HT-29 (cell line): ENCODE measurements at regions not wholly inside any gene's neighbourhood (a gene's known extent, or its start where the extent isn't known, plus 50 kb on each side); places are given as distances from the start of the nearest gene placed in this dataset.
"Not testable (repeated sequence)": the region's sequence is repeated elsewhere in the genome, so short reads cannot be mapped to it uniquely, and the experiment has no call there.

Experiments used
- DNase-seq: peaks from one replicate; pipeline ENCODE4 v3.0.0-alpha.2; 2015; ENCODE audit warnings: low spot score

- DNase-seq: no peak
Observed at GRCh38 chr11:90589735-90590134, 366.9 kb upstream of the CHORDC1 start.

GRCh38 chr11:90587896-90588295, 365.0 kb upstream of the CHORDC1 start:
- DNase-seq: no peak

- no peak for DNase-seq
Observed at GRCh38 chr11:90585491-90585890, 362.6 kb upstream of the CHORDC1 start.

- not testable (repeated sequence) for DNase-seq
Observed at GRCh38 chr11:90582999-90583398, 360.1 kb upstream of the CHORDC1 start.

- DNase-seq: no peak
Observed at GRCh38 chr11:90564531-90564930, 341.7 kb upstream of the CHORDC1 start.

- no peak for DNase-seq
Observed at GRCh38 chr11:90558328-90558865, 335.5 kb upstream of the CHORDC1 start.

GRCh38 chr11:90556606-90557005, 333.8 kb upstream of the CHORDC1 start:
- DNase-seq: no peak

GRCh38 chr11:90556026-90556425, 333.2 kb upstream of the CHORDC1 start:
- DNase-seq: no peak

- no peak for DNase-seq
Observed at GRCh38 chr11:90555477-90555876, 332.6 kb upstream of the CHORDC1 start.

- no peak for DNase-seq
Observed at GRCh38 chr11:90542092-90542491, 319.2 kb upstream of the CHORDC1 start.

- no peak for DNase-seq
Observed at GRCh38 chr11:90536301-90536700, 313.5 kb upstream of the CHORDC1 start.

- DNase-seq: no peak
Observed at GRCh38 chr11:90532125-90532524, 309.3 kb upstream of the CHORDC1 start.

- no peak for DNase-seq
Observed at GRCh38 chr11:90531001-90531400, 308.2 kb upstream of the CHORDC1 start.

- DNase-seq: no peak
Observed at GRCh38 chr11:90525962-90526361, 303.1 kb upstream of the CHORDC1 start.

- no peak for DNase-seq
Observed at GRCh38 chr11:90512846-90513245, 290.0 kb upstream of the CHORDC1 start.

GRCh38 chr11:90510839-90511238, 288.0 kb upstream of the CHORDC1 start:
- DNase-seq: no peak

- DNase-seq: no peak
Observed at GRCh38 chr11:90500922-90501568, 278.2 kb upstream of the CHORDC1 start.

GRCh38 chr11:90496722-90497121, 273.9 kb upstream of the CHORDC1 start:
- no peak for DNase-seq

- no peak for DNase-seq
Observed at GRCh38 chr11:90493379-90493778, 270.5 kb upstream of the CHORDC1 start.

GRCh38 chr11:90491466-90491865, 268.6 kb upstream of the CHORDC1 start:
- no peak for DNase-seq

GRCh38 chr11:90476442-90477007, 253.7 kb upstream of the CHORDC1 start:
- peak; percentile 66 for DNase-seq

GRCh38 chr11:90468923-90469322, 246.1 kb upstream of the CHORDC1 start:
- DNase-seq: no peak

- no peak for DNase-seq
Observed at GRCh38 chr11:90465553-90465952, 242.7 kb upstream of the CHORDC1 start.
